Epithelial cell of proximal tubule (primary cell): ENCODE measurements at regions not wholly inside any gene's neighbourhood (a gene's known extent, or its start where the extent isn't known, plus 50 kb on each side); places are given as distances from the start of the nearest gene placed in this dataset.

Experiments
- DNase-seq: peaks from one replicate; pipeline ENCODE4 v3.0.0-alpha.2; 2011; ENCODE audit warnings: low read depth
- H3K4me3 ChIP-seq: 2 replicates; pipeline ENCODE4 v1.5.1; 2011; ENCODE audit warnings: low read depth, mild to moderate bottlenecking, low read length
- TF ChIP-seq, protein P1 (sequence below): conservative IDR thresholded peaks from 2 replicates; pipeline ENCODE4 v1.5.1; 2012; ENCODE audit warnings: low read depth, mild to moderate bottlenecking, low read length

DNA sequence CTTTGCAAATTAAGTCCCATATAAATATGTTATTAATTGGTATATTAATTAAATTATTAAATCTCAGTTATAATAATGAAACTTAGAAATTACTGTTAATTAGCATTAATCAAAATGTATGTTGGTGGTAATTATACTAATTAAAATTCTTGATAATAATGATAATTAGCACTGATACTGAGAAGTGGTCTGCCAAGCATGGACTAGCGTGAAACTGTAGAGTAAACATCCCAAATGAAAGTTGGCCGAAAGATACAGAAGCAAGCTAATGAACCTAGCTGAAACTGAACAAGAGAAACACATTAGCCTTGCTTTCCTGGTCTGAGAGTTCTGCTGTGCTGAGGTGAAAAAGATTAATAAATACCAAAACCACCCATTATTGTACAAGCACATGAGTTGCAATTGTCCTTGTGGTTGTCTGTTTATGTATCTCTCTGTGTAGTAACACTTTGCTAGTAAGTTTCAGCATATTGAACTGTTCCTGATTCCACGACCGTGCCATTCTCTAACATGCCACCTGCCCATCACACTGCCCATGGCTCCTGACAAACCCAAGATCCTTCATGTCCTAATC lies 341.8 kb downstream of the PLPP3 start:
- no peak overlapping the region for H3K4me3 ChIP-seq
- TF ChIP-seq, protein P1, sequence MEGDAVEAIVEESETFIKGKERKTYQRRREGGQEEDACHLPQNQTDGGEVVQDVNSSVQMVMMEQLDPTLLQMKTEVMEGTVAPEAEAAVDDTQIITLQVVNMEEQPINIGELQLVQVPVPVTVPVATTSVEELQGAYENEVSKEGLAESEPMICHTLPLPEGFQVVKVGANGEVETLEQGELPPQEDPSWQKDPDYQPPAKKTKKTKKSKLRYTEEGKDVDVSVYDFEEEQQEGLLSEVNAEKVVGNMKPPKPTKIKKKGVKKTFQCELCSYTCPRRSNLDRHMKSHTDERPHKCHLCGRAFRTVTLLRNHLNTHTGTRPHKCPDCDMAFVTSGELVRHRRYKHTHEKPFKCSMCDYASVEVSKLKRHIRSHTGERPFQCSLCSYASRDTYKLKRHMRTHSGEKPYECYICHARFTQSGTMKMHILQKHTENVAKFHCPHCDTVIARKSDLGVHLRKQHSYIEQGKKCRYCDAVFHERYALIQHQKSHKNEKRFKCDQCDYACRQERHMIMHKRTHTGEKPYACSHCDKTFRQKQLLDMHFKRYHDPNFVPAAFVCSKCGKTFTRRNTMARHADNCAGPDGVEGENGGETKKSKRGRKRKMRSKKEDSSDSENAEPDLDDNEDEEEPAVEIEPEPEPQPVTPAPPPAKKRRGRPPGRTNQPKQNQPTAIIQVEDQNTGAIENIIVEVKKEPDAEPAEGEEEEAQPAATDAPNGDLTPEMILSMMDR = no peak
- DNase-seq = no peak

GRCh38 chr1:56236688-56237087 lies 342.7 kb downstream of the PLPP3 start:
- no peak for DNase-seq
- TF ChIP-seq, protein P1 = no peak
- no peak overlapping the region for H3K4me3 ChIP-seq

GRCh38 chr1:56235909-56236510 lies 343.4 kb downstream of the PLPP3 start:
- TF ChIP-seq, protein P1 = no peak
- no peak for DNase-seq
- no peak overlapping the region for H3K4me3 ChIP-seq

GRCh38 chr1:56229186-56229585 lies 350.2 kb downstream of the PLPP3 start:
- TF ChIP-seq, protein P1 = no peak
- H3K4me3 ChIP-seq = no peak overlapping the region
- no peak for DNase-seq

DNA sequence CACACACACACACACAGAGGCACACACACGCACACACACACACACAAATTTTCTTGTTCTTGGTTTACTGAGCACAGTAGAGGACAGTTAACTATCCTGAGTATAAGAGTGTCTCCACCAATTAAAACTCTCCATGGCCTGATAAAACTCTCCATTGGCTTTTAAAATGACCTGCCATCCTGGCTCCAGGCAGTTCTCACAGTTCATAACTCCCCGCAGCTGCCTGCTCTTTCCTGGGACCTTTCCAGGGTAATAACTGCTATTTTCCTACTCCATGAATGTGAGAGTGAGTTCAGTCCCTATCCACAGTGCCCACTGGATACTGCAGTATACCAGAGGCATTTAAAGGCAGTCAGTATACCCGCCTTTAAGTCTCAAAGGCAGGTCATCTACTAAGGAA lies 351.5 kb downstream of the PLPP3 start:
- no peak for DNase-seq
- TF ChIP-seq, protein P1 = no peak
- no peak overlapping the region for H3K4me3 ChIP-seq

GRCh38 chr1:56227401-56227800 lies 352.0 kb downstream of the PLPP3 start:
- no peak overlapping the region for H3K4me3 ChIP-seq
- DNase-seq = no peak
- TF ChIP-seq, protein P1 = no peak
